NCI-H345 (cell line): ENCODE measurements at regions not wholly inside any gene's neighbourhood (a gene's known extent, or its start where the extent isn't known, plus 50 kb on each side); places are given as distances from the start of the nearest gene placed in this dataset.

Experiments
- DNase-seq: peaks from one replicate; lab custom pipeline; 2025; lab: John Stamatoyannopoulos, UW

DNA sequence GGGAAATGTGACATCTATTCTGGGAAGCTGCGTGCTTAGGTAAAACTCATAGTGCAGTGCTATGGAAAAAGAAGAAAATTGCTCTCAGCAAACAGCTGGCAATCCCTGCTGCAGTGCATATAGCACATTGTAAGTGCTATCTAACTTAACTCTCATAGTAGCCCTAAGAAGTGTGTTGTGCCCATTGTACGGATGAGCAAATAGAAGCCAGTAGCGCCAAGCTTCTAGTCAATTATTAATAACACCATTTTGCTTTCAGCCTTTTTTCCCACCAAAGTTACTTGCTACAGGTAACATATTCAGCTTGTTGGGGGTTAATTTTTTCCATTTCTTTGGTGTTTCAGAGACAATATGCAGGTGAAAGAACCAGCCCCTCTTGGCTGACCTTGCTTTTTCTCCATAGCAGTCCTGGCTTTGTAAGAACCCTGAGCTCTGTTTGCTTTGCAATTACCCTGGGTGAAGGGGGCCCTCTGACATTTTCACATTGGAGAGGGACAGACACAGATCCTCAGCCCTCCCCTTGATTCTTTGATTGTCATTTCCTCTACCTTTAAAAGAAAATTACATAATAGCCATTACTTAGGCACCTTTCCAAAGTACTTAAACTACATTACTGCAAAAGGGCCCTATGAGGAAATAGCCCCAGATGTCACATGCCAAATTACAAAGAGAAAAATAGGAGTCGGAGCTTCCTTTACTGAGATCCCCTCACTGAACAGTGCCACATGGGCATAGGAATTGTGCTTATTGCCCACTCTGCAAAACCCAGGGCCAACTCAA is 576.2 kb upstream of the TBX3 start:
- no peak for DNase-seq

GRCh38 chr12:115257791-115258190 is 573.8 kb upstream of the TBX3 start:
- no peak for DNase-seq

DNA sequence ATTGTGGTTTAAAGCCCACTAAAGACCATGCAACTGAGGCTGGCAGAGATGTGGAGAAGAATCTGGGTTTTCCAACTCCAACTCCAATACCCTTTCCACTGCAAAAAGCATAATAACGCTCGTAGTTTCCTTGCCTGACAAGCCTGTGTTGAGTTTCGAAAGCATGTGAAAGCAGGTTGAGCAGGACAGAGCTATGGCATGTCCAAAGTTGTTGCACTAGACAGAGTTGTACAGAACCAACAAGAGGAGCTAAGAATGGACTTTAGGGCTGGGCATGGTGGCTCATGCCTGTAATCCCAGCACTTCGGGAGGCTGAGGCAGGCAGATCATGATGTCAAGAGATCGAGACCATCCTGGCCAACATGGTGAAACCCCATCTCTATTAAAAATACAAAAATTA is 572.0 kb upstream of the TBX3 start:
- DNase-seq, result no peak

DNA sequence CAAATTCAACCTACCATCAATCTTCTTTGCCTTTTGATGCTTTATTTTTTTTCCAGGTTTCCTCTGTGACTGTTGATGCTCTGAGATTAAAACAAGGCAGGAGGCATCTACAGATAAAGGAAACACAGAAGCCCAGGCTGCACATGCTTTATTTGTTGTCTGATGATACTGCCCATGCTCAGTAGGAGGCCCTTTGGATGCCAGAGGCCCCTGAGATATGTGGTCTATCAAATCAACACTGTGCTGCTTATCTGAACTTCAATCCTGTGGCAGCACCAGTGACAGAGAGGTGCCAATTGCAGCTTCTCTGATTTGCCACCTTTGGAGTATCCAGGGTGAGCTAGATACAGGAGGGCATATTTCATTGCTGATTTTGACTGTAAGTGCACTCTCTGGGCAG is 571.3 kb upstream of the TBX3 start:
- no peak for DNase-seq

DNA sequence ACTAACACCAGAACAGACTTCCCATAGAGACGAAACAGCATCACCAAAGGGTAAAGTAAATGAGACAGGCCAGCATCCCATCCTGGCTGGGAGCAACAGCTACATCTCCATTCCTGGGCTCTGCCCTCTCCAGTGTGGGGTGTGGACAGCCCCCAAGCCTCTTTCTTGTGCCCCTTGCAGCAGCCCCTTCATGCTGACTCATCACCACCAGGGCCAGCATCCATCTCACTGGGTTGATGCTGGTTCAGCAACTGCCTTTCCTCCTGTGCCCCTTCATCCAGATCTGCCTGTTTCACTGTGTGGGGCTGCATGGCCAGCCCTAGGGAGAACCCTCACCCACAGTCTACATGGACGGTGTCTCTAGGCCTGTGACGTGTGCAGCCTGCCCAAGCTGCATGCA is 569.1 kb upstream of the TBX3 start:
- DNase-seq, result no peak

GRCh38 chr12:115251727-115252126 is 567.8 kb upstream of the TBX3 start:
- DNase-seq, result no peak

GRCh38 chr12:115249671-115250278 is 565.8 kb upstream of the TBX3 start:
- no peak for DNase-seq

DNA sequence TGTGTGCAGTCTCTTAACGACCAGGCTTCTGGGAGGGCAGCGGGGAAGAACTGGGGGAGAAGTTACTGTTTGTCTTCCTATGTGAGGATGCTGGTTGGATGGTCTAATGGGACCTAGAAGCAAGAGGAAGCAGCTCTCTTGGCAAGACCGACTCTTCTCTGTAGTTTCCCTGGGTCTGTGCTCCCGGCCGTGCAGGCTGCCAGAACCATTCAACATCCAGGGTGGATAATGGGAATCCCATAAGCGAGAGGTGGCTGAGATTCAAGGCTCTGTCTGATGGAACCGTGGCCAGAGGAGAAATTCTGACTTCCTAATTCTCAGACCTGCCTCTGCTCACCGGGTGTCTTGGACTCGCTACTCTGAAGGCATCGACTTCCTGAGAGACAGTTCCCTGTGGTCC is 561.0 kb upstream of the TBX3 start:
- no peak for DNase-seq

DNA sequence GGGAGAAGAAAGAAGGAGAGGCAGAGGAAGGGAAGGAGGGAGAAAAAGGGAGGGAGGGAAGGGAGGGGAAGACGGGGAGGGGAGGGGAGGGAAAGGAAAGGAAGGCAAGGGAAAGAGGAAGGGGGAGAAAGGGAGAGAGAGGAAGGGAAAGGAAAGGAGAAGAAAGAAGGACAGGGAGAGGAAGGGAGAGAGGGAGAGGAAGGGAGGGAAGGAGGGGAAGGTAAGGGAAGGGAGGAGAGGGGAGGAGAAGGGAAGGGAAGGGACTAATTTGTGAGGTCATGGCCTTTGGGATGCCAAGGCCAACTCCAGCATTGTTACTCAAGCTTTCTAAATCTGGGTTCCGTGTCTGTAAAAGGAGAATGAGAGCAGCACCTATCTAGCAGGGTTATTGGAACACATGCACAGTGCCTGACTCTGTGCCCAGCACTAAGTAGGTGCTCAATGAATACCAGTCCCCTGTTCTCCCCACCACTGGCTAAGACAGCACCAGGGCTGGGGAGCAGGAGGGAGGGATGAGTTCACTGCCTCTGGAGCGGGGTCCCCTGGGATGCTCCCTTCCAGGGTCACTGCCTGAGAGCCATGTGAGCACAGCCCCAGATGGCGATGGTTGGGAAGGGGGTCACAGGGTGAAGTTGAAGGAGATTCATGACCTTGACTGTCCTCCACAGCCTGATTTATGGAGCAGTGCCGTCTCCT is 560.1 kb upstream of the TBX3 start:
- no peak for DNase-seq

- DNase-seq, result no peak
These were observed 556.3 kb upstream of the TBX3 start for GRCh38 chr12:115240251-115240650.

DNA sequence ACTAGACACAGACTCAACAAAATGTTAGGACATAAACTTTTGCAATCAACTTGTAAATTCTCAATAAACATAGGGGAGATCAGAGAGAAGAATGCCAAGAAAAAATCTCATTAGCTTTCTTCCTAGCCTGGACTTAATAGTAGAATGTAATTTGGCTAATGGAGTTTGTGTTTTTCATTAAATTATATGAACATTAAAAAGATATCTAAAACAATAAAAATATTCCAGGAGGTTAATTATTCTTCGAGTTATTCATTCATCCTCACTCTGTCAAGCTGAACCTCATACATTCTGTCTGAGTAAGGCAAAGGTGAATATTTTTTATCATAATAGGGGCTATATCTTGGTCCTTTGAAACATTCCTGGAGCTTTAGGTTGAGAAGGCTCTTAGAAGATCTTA is 551.9 kb upstream of the TBX3 start:
- DNase-seq, result no peak

- no peak for DNase-seq
These were observed 550.0 kb upstream of the TBX3 start for GRCh38 chr12:115233891-115234543.

GRCh38 chr12:115232455-115233156 is 548.6 kb upstream of the TBX3 start:
- no peak for DNase-seq

GRCh38 chr12:115230606-115231005 is 546.6 kb upstream of the TBX3 start:
- DNase-seq, result no peak

GRCh38 chr12:115229517-115229916 is 545.5 kb upstream of the TBX3 start:
- no peak for DNase-seq

- no peak for DNase-seq
These were observed 544.5 kb upstream of the TBX3 start for GRCh38 chr12:115228434-115228833.

GRCh38 chr12:115227137-115227615 is 543.2 kb upstream of the TBX3 start:
- no peak for DNase-seq

DNA sequence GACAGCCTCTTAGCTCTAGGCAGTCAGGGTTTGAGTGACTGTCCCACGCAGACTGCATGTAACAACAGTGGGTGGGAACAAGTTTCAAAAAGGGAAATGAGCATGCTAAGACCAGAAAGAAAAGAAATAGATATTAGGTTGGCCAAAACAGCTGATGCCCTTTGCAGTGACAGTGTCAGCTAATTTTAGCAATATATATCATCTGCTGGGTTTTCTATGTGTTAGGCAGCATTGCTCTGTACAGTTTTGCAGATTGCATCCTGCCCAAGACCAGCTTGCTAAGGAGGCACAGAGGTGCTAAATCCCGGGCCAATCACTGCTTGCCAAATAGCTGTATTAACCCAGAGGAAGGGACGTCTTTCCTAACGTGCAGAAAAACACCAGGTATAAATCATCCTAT is 541.9 kb upstream of the TBX3 start:
- DNase-seq, result no peak

GRCh38 chr12:115223991-115224390 is 540.0 kb upstream of the TBX3 start:
- DNase-seq, result no peak

DNA sequence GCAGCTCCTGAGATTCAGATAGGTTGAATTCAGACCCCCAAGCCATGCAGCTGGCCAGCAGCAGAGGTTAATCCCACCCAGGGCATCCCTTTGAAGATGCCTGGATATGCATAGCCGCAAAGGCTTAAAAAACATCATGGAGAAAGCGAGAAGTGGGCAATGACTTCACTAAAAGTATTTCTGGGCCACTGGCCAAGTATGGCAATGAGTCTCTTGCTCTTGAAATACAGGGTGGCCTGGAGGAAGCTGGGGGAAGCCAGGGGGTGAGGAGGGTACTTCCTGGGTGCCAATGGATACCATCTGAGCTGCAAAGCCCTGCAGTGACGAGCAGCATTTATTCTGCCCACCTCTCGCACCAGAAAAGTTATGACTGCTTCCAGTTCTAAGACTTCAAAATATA is 539.3 kb upstream of the TBX3 start:
- DNase-seq, result no peak

DNA sequence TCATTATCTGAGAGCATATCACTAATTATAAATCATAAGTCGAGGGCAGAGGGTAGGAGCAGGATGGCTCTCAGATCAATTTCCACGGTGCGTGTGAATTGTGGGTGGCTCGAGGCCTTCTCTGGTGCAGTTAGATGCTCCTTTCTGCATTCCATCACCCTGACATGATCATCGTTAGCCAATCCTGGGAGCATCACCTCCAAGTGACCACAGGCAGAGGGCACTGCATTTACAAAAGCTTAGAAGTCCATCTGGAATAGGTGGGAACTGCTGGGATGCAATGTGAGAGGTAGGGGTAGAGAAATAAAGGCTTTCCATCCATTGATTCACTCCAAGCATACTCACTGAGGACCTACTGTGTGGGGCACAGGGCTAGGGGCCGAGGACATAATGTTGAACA is 538.2 kb upstream of the TBX3 start:
- DNase-seq, result no peak

- DNase-seq, result no peak
These were observed 532.3 kb upstream of the TBX3 start for GRCh38 chr12:115216301-115216700.
